ENCODE measurements at regions not wholly inside any gene's neighbourhood (a gene's known extent, or its start where the extent isn't known, plus 50 kb on each side); places are given as distances from the start of the nearest gene placed in this dataset.

- Mint-ChIP-seq H3K36me3 (ENCODE audit: low read depth) (peaks cover 2% of the 10 kb centered on the region), H3K4me3 (no peak overlapping the region), H3K27me3 (peaks cover 48% of the 10 kb centered on the region), H3K27ac (no peak overlapping the region), H3K4me1 (no peaks in the 10 kb centered on the region)
- H3K9me3 ChIP-seq (ENCODE audit: control insufficient read depth, low read length, poor library complexity, severe bottlenecking), result no peaks in the 10 kb centered on the region
- DNase-seq, result peak in 1 of 3 donors; percentile 6
- no peak for ATAC-seq
These were observed 603.3 kb downstream of the KIF4B start for GRCh38 chr5:155616779-155617392.

GRCh38 chr5:155619688-155620087 is 606.1 kb downstream of the KIF4B start:
- H3K27ac Mint-ChIP-seq, result no peak overlapping the region
- no peaks in the 10 kb centered on the region for H3K4me1 Mint-ChIP-seq
- H3K4me3 Mint-ChIP-seq, result no peak overlapping the region
- H3K9me3 ChIP-seq (ENCODE audit: control insufficient read depth, low read length, poor library complexity, severe bottlenecking), result no peaks in the 10 kb centered on the region
- DNase-seq (no peak), ATAC-seq (no peak)
- peaks cover 52% of the 10 kb centered on the region for H3K27me3 Mint-ChIP-seq
- H3K36me3 Mint-ChIP-seq (ENCODE audit: low read depth), result no peaks in the 10 kb centered on the region

GRCh38 chr5:155620821-155621410 is 607.4 kb downstream of the KIF4B start:
- Mint-ChIP-seq H3K4me3 (no peak overlapping the region), H3K27me3 (peaks cover 52% of the 10 kb centered on the region), H3K4me1 (no peaks in the 10 kb centered on the region), H3K27ac (no peak overlapping the region), H3K36me3 (ENCODE audit: low read depth) (no peaks in the 10 kb centered on the region)
- ATAC-seq, result no peak
- H3K9me3 ChIP-seq (ENCODE audit: control insufficient read depth, low read length, poor library complexity, severe bottlenecking), result no peaks in the 10 kb centered on the region
- no peak for DNase-seq

- Mint-ChIP-seq H3K36me3 (ENCODE audit: low read depth) (no peaks in the 10 kb centered on the region), H3K4me3 (no peak overlapping the region), H3K27me3 (peaks cover 33% of the 10 kb centered on the region), H3K27ac (no peak overlapping the region), H3K4me1 (no peaks in the 10 kb centered on the region)
- DNase-seq (no peak), ATAC-seq (no peak)
- H3K9me3 ChIP-seq (ENCODE audit: control insufficient read depth, low read length, poor library complexity, severe bottlenecking), result no peaks in the 10 kb centered on the region
These were observed 611.2 kb downstream of the KIF4B start for GRCh38 chr5:155624597-155625241.

GRCh38 chr5:155625315-155625714 is 611.8 kb downstream of the KIF4B start:
- Mint-ChIP-seq H3K27me3 (peaks cover 27% of the 10 kb centered on the region), H3K4me3 (no peak overlapping the region), H3K36me3 (ENCODE audit: low read depth) (no peaks in the 10 kb centered on the region), H3K4me1 (no peaks in the 10 kb centered on the region), H3K27ac (no peak overlapping the region)
- ATAC-seq (no peak), DNase-seq (no peak)
- H3K9me3 ChIP-seq (ENCODE audit: control insufficient read depth, low read length, poor library complexity, severe bottlenecking), result no peaks in the 10 kb centered on the region

GRCh38 chr5:155625897-155626543 is 612.5 kb downstream of the KIF4B start:
- H3K27ac Mint-ChIP-seq, result no peak overlapping the region
- no peak for ATAC-seq
- no peaks in the 10 kb centered on the region for H3K4me1 Mint-ChIP-seq
- no peak overlapping the region for H3K4me3 Mint-ChIP-seq
- H3K36me3 Mint-ChIP-seq (ENCODE audit: low read depth), result no peaks in the 10 kb centered on the region
- peaks cover 25% of the 10 kb centered on the region for H3K27me3 Mint-ChIP-seq
- no peaks in the 10 kb centered on the region for H3K9me3 ChIP-seq (ENCODE audit: control insufficient read depth, low read length, poor library complexity, severe bottlenecking)
- DNase-seq, result no peak

GRCh38 chr5:155626592-155626991 is 613.0 kb downstream of the KIF4B start:
- no peaks in the 10 kb centered on the region for H3K36me3 Mint-ChIP-seq (ENCODE audit: low read depth)
- no peaks in the 10 kb centered on the region for H3K9me3 ChIP-seq (ENCODE audit: control insufficient read depth, low read length, poor library complexity, severe bottlenecking)
- ATAC-seq, result no peak
- no peak for DNase-seq
- no peak overlapping the region for H3K27ac Mint-ChIP-seq
- peaks cover 21% of the 10 kb centered on the region for H3K27me3 Mint-ChIP-seq
- H3K4me3 Mint-ChIP-seq, result no peak overlapping the region
- H3K4me1 Mint-ChIP-seq, result no peaks in the 10 kb centered on the region

GRCh38 chr5:155628346-155628745 is 614.8 kb downstream of the KIF4B start:
- Mint-ChIP-seq H3K27me3 (peaks cover 7% of the 10 kb centered on the region), H3K27ac (no peak overlapping the region), H3K4me1 (no peaks in the 10 kb centered on the region), H3K4me3 (no peak overlapping the region), H3K36me3 (ENCODE audit: low read depth) (no peaks in the 10 kb centered on the region)
- H3K9me3 ChIP-seq (ENCODE audit: control insufficient read depth, low read length, poor library complexity, severe bottlenecking), result no peaks in the 10 kb centered on the region
- no peak for DNase-seq
- no peak for ATAC-seq

GRCh38 chr5:155629597-155629996 is 616.0 kb downstream of the KIF4B start:
- Mint-ChIP-seq H3K4me3 (no peak overlapping the region), H3K36me3 (ENCODE audit: low read depth) (no peaks in the 10 kb centered on the region), H3K4me1 (no peaks in the 10 kb centered on the region), H3K27ac (no peak overlapping the region), H3K27me3 (peaks cover 7% of the 10 kb centered on the region)
- DNase-seq (no peak), ATAC-seq (no peak)
- no peaks in the 10 kb centered on the region for H3K9me3 ChIP-seq (ENCODE audit: control insufficient read depth, low read length, poor library complexity, severe bottlenecking)

- H3K36me3 Mint-ChIP-seq (ENCODE audit: low read depth), result no peaks in the 10 kb centered on the region
- peaks cover 7% of the 10 kb centered on the region for H3K27me3 Mint-ChIP-seq
- H3K4me1 Mint-ChIP-seq, result no peaks in the 10 kb centered on the region
- H3K27ac Mint-ChIP-seq, result no peak overlapping the region
- no peaks in the 10 kb centered on the region for H3K9me3 ChIP-seq (ENCODE audit: control insufficient read depth, low read length, poor library complexity, severe bottlenecking)
- no peak for ATAC-seq
- no peak for DNase-seq
- no peak overlapping the region for H3K4me3 Mint-ChIP-seq
These were observed 617.6 kb downstream of the KIF4B start for GRCh38 chr5:155631116-155631515.

GRCh38 chr5:155633338-155633957 is 619.9 kb downstream of the KIF4B start:
- Mint-ChIP-seq H3K4me3 (no peak overlapping the region), H3K27me3 (peaks cover 7% of the 10 kb centered on the region), H3K4me1 (no peaks in the 10 kb centered on the region), H3K27ac (no peak overlapping the region), H3K36me3 (ENCODE audit: low read depth) (no peaks in the 10 kb centered on the region)
- DNase-seq (no peak), ATAC-seq (no peak)
- H3K9me3 ChIP-seq (ENCODE audit: control insufficient read depth, low read length, poor library complexity, severe bottlenecking), result no peaks in the 10 kb centered on the region

GRCh38 chr5:155649666-155650065 is 636.1 kb downstream of the KIF4B start:
- Mint-ChIP-seq H3K27ac (no peak overlapping the region), H3K4me1 (no peaks in the 10 kb centered on the region), H3K27me3 (peaks cover 4% of the 10 kb centered on the region), H3K4me3 (no peak overlapping the region), H3K36me3 (ENCODE audit: low read depth) (no peaks in the 10 kb centered on the region)
- DNase-seq (no peak), ATAC-seq (no peak)
- H3K9me3 ChIP-seq (ENCODE audit: control insufficient read depth, low read length, poor library complexity, severe bottlenecking), result no peaks in the 10 kb centered on the region

GRCh38 chr5:155655569-155655968 is 642.0 kb downstream of the KIF4B start:
- H3K4me1 Mint-ChIP-seq, result no peaks in the 10 kb centered on the region
- no peak overlapping the region for H3K27ac Mint-ChIP-seq
- no peaks in the 10 kb centered on the region for H3K36me3 Mint-ChIP-seq (ENCODE audit: low read depth)
- ATAC-seq, result no peak
- H3K9me3 ChIP-seq (ENCODE audit: control insufficient read depth, low read length, poor library complexity, severe bottlenecking), result no peaks in the 10 kb centered on the region
- H3K27me3 Mint-ChIP-seq, result peaks cover 8% of the 10 kb centered on the region
- DNase-seq, result no peak
- H3K4me3 Mint-ChIP-seq, result no peak overlapping the region
